Right atrium auricular region (tissue), 2 donors: ENCODE measurements at regions not wholly inside any gene's neighbourhood (a gene's known extent, or its start where the extent isn't known, plus 50 kb on each side); places are given as distances from the start of the nearest gene placed in this dataset.

Experiments
- DNase-seq: peaks from one replicate; pipeline ENCODE4 v3.0.0-alpha.2; 2019; ENCODE audit warnings: low spot score
- H3K27ac ChIP-seq, 2 donors: fragments of 200-600 bp; sonication (generic); 1 replicate in 1 of 2; 2 replicates in 1 of 2; pipeline ENCODE4 v1.5.1; 2016 to 2019
- H3K27me3 ChIP-seq, 2 donors: fragments of 200-600 bp; sonication (generic); one replicate each; pipeline versions ENCODE4 v1.5.1 to v1.6.0; 2017 to 2019
- H3K36me3 ChIP-seq: fragments of 200-600 bp; sonication (generic); one replicate; pipeline ENCODE4 v1.5.1; 2016
- H3K4me1 ChIP-seq, 2 donors: fragments of 200-600 bp; sonication (generic); one replicate each; pipeline versions ENCODE4 v1.5.1 to v1.6.0; 2017 to 2019
- H3K4me3 ChIP-seq, 2 donors: fragments of 200-600 bp; sonication (generic); 1 replicate in 1 of 2; 2 replicates in 1 of 2; pipeline ENCODE4 v1.5.1; 2017 to 2019; ENCODE audit warnings: mild to moderate bottlenecking in 1 of 2, moderate library complexity in 1 of 2
- H3K9me3 ChIP-seq, 2 donors: fragments of 200-600 bp; sonication (generic); one replicate each; pipeline ENCODE4 v1.5.1; 2019
- TF ChIP-seq, protein P1 (sequence below), 2 donors: fragments of 200-600 bp; sonication (generic); IDR thresholded peaks; one replicate each; pipeline ENCODE4 v1.5.1; 2019; ENCODE audit warnings: antibody characterized with exemption in 2 of 2

DNA sequence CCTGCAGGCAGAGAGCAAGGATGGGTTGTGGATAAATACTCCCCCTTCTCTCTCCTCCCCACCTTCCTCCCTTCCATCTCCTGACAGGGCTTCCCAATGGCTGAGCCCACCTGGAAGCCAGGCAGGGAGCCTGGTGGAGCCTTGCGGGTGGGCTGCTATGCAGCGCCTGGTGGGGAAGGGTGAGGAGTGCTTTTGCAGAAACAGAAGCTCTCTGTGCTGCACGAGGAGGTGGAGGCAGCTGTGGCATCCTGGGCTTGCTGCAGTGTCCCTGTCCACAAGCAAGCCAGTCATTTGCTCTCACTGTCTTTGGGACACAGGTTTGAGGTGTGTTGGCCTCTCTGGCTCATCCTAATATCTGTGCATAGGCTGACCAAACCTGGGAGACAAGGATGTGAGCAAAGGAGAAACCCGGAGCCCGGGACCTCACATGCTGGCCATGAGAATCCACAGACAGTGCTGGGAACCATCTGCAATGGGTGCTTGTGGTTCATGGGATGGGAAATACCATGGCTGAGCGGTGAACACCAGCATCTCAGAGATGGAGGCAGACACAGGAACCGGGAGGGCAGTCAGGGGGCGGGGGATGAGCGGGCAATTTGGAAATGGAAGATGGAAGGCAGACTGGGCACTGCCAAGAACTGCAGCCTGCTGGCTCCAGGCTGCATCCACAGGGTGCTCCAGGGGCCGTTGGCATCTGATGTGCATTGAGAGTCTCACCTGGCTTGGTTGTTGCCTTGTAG, 364.2 kb downstream of the GLRX3 start:
- Histone ChIP-seq H3K4me1 (no peaks in the 10 kb centered on the region), H3K9me3 (peaks cover 0 to 13% of the 10 kb centered on the region in 2 donors), H3K27me3 (no peaks in the 10 kb centered on the region), H3K4me3 (no peak overlapping the region), H3K27ac (no peak overlapping the region), H3K36me3 (no peaks in the 10 kb centered on the region)
- no peak for DNase-seq
- TF ChIP-seq, protein P1, sequence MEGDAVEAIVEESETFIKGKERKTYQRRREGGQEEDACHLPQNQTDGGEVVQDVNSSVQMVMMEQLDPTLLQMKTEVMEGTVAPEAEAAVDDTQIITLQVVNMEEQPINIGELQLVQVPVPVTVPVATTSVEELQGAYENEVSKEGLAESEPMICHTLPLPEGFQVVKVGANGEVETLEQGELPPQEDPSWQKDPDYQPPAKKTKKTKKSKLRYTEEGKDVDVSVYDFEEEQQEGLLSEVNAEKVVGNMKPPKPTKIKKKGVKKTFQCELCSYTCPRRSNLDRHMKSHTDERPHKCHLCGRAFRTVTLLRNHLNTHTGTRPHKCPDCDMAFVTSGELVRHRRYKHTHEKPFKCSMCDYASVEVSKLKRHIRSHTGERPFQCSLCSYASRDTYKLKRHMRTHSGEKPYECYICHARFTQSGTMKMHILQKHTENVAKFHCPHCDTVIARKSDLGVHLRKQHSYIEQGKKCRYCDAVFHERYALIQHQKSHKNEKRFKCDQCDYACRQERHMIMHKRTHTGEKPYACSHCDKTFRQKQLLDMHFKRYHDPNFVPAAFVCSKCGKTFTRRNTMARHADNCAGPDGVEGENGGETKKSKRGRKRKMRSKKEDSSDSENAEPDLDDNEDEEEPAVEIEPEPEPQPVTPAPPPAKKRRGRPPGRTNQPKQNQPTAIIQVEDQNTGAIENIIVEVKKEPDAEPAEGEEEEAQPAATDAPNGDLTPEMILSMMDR (IDR thresholded peaks at IDR 0.05) = no peak

DNA sequence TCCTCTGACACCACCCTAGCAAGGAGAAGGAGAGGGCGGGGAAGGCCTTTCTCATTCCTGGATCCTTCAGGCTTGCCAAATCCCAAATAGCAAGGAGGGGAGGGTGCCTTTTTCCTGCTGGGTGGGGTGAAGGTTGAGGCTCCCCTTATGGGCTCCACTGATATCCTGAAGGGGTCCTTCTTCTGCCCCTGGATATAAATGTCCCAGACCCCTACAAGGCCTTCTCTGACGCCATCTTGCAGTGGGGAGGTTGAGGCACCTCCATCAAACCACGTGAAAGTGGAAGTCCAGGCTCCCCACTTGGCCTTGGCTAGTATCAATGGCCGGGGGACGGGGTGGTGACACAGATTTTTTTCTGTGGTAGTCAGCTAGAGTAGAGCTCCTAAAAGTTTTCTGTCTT, 371.3 kb downstream of the GLRX3 start:
- H3K27me3 ChIP-seq = no peaks in the 10 kb centered on the region
- no peaks in the 10 kb centered on the region for H3K36me3 ChIP-seq
- H3K9me3 ChIP-seq = peaks cover 0 to 13% of the 10 kb centered on the region in 2 donors
- H3K27ac ChIP-seq = no peak overlapping the region
- no peak for DNase-seq
- no peak overlapping the region for H3K4me3 ChIP-seq
- H3K4me1 ChIP-seq = no peaks in the 10 kb centered on the region
- TF ChIP-seq, protein P1 (IDR thresholded peaks at IDR 0.05) = no peak

DNA sequence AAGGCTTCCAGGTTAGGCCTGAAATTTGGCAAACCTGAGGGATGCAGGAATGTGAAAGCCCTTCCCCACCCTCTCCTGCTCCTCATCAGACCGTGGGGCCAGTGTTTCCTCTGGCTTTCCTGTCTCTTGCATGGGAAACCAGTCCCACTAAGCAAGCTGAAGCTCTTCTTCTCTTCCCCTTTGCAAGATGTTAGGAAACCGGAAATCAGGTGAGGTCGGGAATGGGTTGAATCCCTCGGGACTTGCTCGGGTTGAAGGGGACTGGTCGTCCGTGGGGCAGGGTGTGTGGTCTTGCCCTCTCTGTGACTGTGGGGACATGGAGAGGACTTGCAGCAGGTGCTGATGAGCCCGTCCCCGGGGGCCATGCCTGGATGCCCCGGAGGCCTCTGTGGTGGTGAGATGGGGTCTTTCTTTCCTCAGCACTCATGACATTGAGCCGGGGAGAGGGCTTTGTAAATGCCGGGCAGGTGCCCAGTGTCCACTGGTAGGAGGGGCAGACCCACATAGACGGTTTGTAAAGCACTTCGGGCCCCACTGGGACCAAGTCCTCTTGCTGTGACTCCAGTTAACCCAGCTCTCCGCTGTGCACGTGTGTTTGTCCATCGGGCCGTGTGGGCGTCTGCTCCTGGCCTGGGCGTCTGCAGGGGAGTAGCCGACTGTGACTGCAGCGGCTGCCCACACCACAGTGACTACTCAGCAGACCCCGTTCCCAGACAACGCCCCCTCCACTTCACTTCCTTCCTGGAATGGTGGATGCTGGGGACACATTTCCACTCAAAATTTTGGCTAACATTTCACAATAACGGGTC, 373.9 kb downstream of the GLRX3 start:
- Histone ChIP-seq H3K27me3 (no peaks in the 10 kb centered on the region), H3K27ac (no peak overlapping the region), H3K36me3 (no peaks in the 10 kb centered on the region), H3K4me1 (no peaks in the 10 kb centered on the region), H3K4me3 (no peak overlapping the region), H3K9me3 (no peaks in the 10 kb centered on the region)
- TF ChIP-seq, protein P1 (IDR thresholded peaks at IDR 0.05) = no peak
- peak; percentile 34 for DNase-seq

DNA sequence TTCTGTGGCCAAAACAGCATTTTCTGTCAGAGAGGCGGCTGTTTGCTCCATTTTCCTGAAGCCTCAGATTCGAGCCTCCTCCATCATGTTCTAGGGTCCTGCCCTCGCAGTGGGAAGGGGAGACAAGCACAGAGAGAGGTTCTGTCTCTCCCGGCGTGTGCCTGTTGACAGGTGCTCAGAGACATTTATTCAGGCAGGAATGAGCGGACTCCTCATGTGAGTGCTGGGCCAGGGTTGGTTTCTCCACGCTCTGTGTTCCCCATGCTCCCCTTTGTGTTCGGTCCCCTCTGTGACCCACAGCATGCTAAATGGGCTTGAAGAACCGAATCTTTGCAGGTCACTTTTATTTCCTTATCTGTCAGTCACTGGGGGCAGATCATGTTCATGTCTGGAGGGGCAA, 374.6 kb downstream of the GLRX3 start:
- DNase-seq = peak; percentile 32

DNA sequence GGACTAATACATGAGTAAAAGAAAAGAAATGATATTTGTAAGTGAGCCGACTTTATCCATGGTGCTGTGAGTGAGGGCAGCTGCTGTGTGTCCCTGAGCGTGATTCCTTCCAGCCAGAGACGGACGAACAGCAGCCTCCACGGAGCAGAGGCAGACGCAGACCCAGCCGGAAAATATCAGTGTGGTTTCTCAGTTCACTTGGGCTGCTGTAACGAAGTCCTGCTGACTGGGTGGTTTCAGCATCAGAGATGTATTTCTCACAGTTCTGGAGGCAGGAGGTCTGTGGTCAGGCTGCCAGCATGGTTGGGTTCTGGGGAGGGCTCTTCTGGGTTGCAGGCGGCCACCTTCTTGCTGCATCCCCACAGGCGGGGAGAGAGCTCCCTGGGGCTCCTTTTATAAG, 375.6 kb downstream of the GLRX3 start:
- H3K4me3 ChIP-seq = no peak overlapping the region
- no peak overlapping the region for H3K27ac ChIP-seq
- TF ChIP-seq, protein P1 (IDR thresholded peaks at IDR 0.05) = no peak
- H3K9me3 ChIP-seq = no peaks in the 10 kb centered on the region
- H3K4me1 ChIP-seq = no peaks in the 10 kb centered on the region
- no peaks in the 10 kb centered on the region for H3K27me3 ChIP-seq
- H3K36me3 ChIP-seq = no peaks in the 10 kb centered on the region
- DNase-seq = no peak

More for the DNA sequence above, 374.6 kb downstream of the GLRX3 start:
- H3K4me1 ChIP-seq = no peaks in the 10 kb centered on the region
- H3K27me3 ChIP-seq = no peaks in the 10 kb centered on the region
- TF ChIP-seq, protein P1 (IDR thresholded peaks at IDR 0.05) = no peak
- H3K9me3 ChIP-seq = no peaks in the 10 kb centered on the region
- H3K36me3 ChIP-seq = no peaks in the 10 kb centered on the region
- H3K27ac ChIP-seq = no peak overlapping the region
- H3K4me3 ChIP-seq = no peak overlapping the region
